ENCODE measurements at regions not wholly inside any gene's neighbourhood (a gene's known extent, or its start where the extent isn't known, plus 50 kb on each side); places are given as distances from the start of the nearest gene placed in this dataset.

DNA sequence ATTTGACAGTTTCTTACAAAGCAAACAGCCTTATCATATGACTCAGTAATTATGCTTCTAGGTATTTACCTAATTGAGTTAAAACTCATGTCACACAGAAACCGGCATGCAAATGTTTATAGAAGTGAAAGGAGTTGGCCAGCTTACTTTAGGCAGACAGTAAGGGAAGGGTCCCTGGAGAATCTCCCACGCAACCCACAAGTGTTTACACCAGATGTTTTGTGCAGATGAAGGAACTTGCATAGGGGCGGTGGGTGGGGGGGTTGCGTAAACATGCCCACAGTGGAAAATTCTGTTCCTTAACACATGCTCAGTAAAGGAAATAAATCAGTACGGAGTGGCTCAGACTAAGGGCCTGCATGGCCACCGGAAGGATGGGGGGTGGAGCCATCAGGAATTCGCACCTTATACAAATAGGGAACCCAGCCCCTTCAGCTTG lies 330.5 kb upstream of the AADAT start:
- Histone ChIP-seq H3K36me3 (no peaks in the 10 kb centered on the region), H3K27me3 (no peaks in the 10 kb centered on the region), H3K27ac (no peak overlapping the region), H3K9me3 (peaks cover 0 to 42% (median 3%) of the 10 kb centered on the region in 11 donors), H3K4me3 (no peak overlapping the region), H3K4me1 (no peaks in the 10 kb centered on the region)
- intact Hi-C loops (cut with DNase I), result no loop called here
- TF ChIP-seq, protein P1, sequence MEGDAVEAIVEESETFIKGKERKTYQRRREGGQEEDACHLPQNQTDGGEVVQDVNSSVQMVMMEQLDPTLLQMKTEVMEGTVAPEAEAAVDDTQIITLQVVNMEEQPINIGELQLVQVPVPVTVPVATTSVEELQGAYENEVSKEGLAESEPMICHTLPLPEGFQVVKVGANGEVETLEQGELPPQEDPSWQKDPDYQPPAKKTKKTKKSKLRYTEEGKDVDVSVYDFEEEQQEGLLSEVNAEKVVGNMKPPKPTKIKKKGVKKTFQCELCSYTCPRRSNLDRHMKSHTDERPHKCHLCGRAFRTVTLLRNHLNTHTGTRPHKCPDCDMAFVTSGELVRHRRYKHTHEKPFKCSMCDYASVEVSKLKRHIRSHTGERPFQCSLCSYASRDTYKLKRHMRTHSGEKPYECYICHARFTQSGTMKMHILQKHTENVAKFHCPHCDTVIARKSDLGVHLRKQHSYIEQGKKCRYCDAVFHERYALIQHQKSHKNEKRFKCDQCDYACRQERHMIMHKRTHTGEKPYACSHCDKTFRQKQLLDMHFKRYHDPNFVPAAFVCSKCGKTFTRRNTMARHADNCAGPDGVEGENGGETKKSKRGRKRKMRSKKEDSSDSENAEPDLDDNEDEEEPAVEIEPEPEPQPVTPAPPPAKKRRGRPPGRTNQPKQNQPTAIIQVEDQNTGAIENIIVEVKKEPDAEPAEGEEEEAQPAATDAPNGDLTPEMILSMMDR (IDR thresholded peaks at IDR 0.05), result no peak
- no peak for ATAC-seq
- WGBS, 2 donors, result 71 to 75% methylated on average over 7 of the region's 7 CpGs
- DNase-seq, result no peak

DNA sequence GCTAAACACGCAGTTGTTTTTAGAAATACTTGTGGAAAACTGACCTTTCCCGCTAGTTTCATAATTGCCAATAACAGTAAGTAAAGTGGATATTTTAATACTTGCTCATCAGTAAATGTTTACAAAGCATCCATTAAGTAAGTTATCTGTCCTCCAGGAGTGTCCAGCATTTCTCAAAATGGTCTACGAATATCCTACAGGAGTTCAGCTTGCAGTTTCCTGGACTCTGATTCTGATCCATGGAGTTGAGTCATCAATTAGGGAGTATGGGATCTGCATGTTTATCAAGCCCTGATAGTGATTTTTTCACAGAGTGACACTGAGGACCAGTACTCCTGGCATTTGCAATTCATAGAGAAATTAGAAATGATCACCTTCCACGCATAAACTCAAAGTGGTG lies 325.2 kb upstream of the AADAT start:
- TF ChIP-seq, protein P1 (IDR thresholded peaks at IDR 0.05), result no peak
- Histone ChIP-seq H3K9me3 (peaks cover 0 to 42% (median 0%) of the 10 kb centered on the region in 11 donors), H3K4me1 (no peaks in the 10 kb centered on the region), H3K27me3 (no peaks in the 10 kb centered on the region), H3K36me3 (no peaks in the 10 kb centered on the region), H3K27ac (no peak overlapping the region), H3K4me3 (no peak overlapping the region)
- ATAC-seq (no peak), DNase-seq (no peak)
- 78 to 82% methylated on average over 4 of the region's 4 CpGs for WGBS, 2 donors
- intact Hi-C loops (cut with DNase I), result no loop called here

DNA sequence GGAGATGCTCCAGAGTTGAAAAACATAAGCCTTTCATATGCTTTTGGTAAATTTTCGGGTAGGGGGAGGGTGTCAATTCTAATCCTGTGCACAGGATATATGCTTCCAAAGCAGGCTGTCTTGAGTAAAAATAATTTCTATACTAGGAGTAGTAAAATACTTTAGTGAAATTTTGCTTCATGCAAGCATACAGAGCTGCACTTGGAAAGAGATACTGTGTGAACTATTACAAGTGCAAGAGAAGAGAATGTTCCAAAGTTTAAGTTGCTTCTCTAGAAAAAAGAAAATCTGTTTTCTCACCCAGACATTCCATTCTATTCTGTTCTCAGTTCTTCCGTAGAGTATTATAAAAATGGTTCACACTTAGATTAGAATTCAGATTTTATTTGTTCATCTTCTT lies 324.6 kb upstream of the AADAT start:
- intact Hi-C loops (cut with DNase I), result no loop called here
- no peaks in the 10 kb centered on the region for H3K4me1 ChIP-seq
- no peak for ATAC-seq
- 50 to 52% methylated on average over 2 of the region's 2 CpGs for WGBS, 2 donors
- H3K36me3 ChIP-seq, result no peaks in the 10 kb centered on the region
- DNase-seq, result no peak
- H3K27me3 ChIP-seq, result no peaks in the 10 kb centered on the region
- no peak overlapping the region for H3K4me3 ChIP-seq
- TF ChIP-seq, protein P1 (IDR thresholded peaks at IDR 0.05), result no peak
- no peak overlapping the region for H3K27ac ChIP-seq
- peaks cover 0 to 41% (median 0%) of the 10 kb centered on the region in 11 donors for H3K9me3 ChIP-seq

GRCh38 chr4:170413951-170414350 lies 324.2 kb upstream of the AADAT start:
- Histone ChIP-seq H3K9me3 (peaks cover 0 to 41% (median 0%) of the 10 kb centered on the region in 11 donors), H3K4me1 (no peaks in the 10 kb centered on the region), H3K27me3 (no peaks in the 10 kb centered on the region), H3K4me3 (no peak overlapping the region), H3K27ac (no peak overlapping the region), H3K36me3 (no peaks in the 10 kb centered on the region)
- intact Hi-C loops (cut with DNase I), result no loop called here
- TF ChIP-seq, protein P1 (IDR thresholded peaks at IDR 0.05), result no peak
- DNase-seq, result no peak
- no peak for ATAC-seq

Data from heart right ventricle (tissue), 16 donors.